K562 (cell line): ENCODE measurements at regions not wholly inside any gene's neighbourhood (a gene's known extent, or its start where the extent isn't known, plus 50 kb on each side); places are given as distances from the start of the nearest gene placed in this dataset.
"Not testable (repeated sequence)": the region's sequence is repeated elsewhere in the genome, so short reads cannot be mapped to it uniquely, and the experiment has no call there.

Experiments used
- E2F4 ChIP-seq: sonication (generic); formaldehyde crosslinking; IDR thresholded peaks from 2 replicates; pipeline ENCODE4 v1.8.0; 2022; ENCODE audit warnings: mild to moderate bottlenecking, low read depth, missing genetic modification reagents
- KLF10 ChIP-seq: fragments of 250-450 bp; sonication (Bioruptor Pico); IDR thresholded peaks from 2 replicates; pipeline ENCODE4 v1.6.1; 2021; ENCODE audit warnings: matching md5 sums
- MTA3 ChIP-seq: fragments of 450-650 bp; formaldehyde crosslinking; IDR thresholded peaks from 2 replicates; pipeline ENCODE4 v1.6.1; 2017; ENCODE audit warnings: mild to moderate bottlenecking, borderline replicate concordance
- MYC ChIP-seq, 2 experiments: fragments of 250-450 bp in 1 of 2; sonication (Bioruptor Pico) in 1 of 2; IDR thresholded peaks; 2 replicates each; pipeline versions ENCODE4 v1.5.1 to v1.6.1; 2012 to 2021; ENCODE audit warnings: low read depth in 2 of 2, borderline replicate concordance in 1 of 2, improper control_type of control experiment in 1 of 2, low read length in 1 of 2, mild to moderate bottlenecking in 1 of 2, moderate library complexity in 1 of 2
- POLR2AphosphoS5 ChIP-seq: IDR thresholded peaks from 2 replicates; pipeline ENCODE4 v1.6.1; 2011; ENCODE audit warnings: mild to moderate bottlenecking, low read depth, low read length, moderate library complexity; ENCODE audit not compliant: control insufficient read depth, insufficient read depth
- ZNF274 ChIP-seq: IDR thresholded peaks from 2 replicates; pipeline ENCODE4 v1.6.1; 2011; ENCODE audit warnings: low read depth, mild to moderate bottlenecking, low read length, moderate library complexity, borderline replicate concordance

GRCh38 chr7:149600669-149601330 is 103.2 kb upstream of the ZNF746 start:
- TF ChIP-seq MTA3; KLF10 (CRISPR knock-in tag); ZNF274; MYC (IDR thresholded peaks at IDR 0.05; ENCODE audit: low read depth, low read length); MYC (CRISPR knock-in tag; IDR thresholded peaks at IDR 0.05; ENCODE audit: borderline replicate concordance, low read depth); E2F4 (CRISPR knock-in tag); POLR2AphosphoS5: not testable (repeated sequence)
